H1 (cell line): ENCODE measurements at regions not wholly inside any gene's neighbourhood (a gene's known extent, or its start where the extent isn't known, plus 50 kb on each side); places are given as distances from the start of the nearest gene placed in this dataset.

ENCODE experiments used
- CTCF ChIA-PET: fragments of 300-600 bp; sonication (Branson Sonifier 250); formaldehyde crosslinking; loops from one replicate; lab custom pipeline; 2021; ENCODE audit not compliant: partially characterized antibody; lab: Charles Lee
- POLR2A ChIA-PET: fragments of 300-600 bp; sonication (Branson Sonifier 250); formaldehyde crosslinking; loops from one replicate; lab custom pipeline; 2021; ENCODE audit warnings: inconsistent platforms; ENCODE audit not compliant: partially characterized antibody; lab: Charles Lee
- DNase-seq, 2 experiments: peaks; one replicate each; pipeline versions ENCODE4 v3.0.0 to v3.0.0-alpha.2; 2010 to 2022; ENCODE audit warnings: low spot score in 2 of 2, low read depth in 1 of 2, mixed read lengths in 1 of 2
- FAIRE-seq: peaks from 2 replicates; lab custom pipeline; 2011; peaks lifted over from hg19 to GRCh38; lab: Jason Lieb, UNC
- H2AFZ ChIP-seq: 2 replicates; pipeline ENCODE4 v1.8.1; 2012; ENCODE audit warnings: low read length, inconsistent platforms
- H2AK5ac ChIP-seq: 2 replicates; pipeline ENCODE4 v1.6.1; 2013; ENCODE audit warnings: low read depth, low read length
- H2BK120ac ChIP-seq: replicated peaks from 2 replicates; pipeline ENCODE3; 2013; ENCODE audit warnings: low read depth, low read length, inconsistent platforms
- H2BK12ac ChIP-seq: 2 replicates; pipeline ENCODE4 v1.6.1; 2013; ENCODE audit warnings: low read depth, low read length
- H2BK15ac ChIP-seq: 2 replicates; pipeline ENCODE4 v1.6.1; 2013; ENCODE audit warnings: low read length
- H2BK20ac ChIP-seq: 2 replicates; pipeline ENCODE4 v1.6.1; 2013; ENCODE audit warnings: low read length
- H2BK5ac ChIP-seq: 2 replicates; pipeline ENCODE4 v1.6.1; 2013; ENCODE audit warnings: low read depth, low read length
- H3K14ac ChIP-seq: 2 replicates; pipeline ENCODE4 v1.6.1; 2013; ENCODE audit warnings: inconsistent platforms; ENCODE audit not compliant: insufficient read length
- H3K18ac ChIP-seq: 2 replicates; pipeline ENCODE4 v1.6.1; 2013; ENCODE audit warnings: low read length; ENCODE audit errors: extremely low read depth
- H3K23ac ChIP-seq: 2 replicates; pipeline ENCODE4 v1.6.1; 2013; ENCODE audit warnings: inconsistent platforms; ENCODE audit not compliant: insufficient read length
- H3K23me2 ChIP-seq: 2 replicates; pipeline ENCODE4 v1.6.1; 2013; ENCODE audit warnings: low read depth, low read length
- H3K27ac ChIP-seq: 2 replicates; pipeline ENCODE4 v1.6.1; 2011; ENCODE audit warnings: low read depth, low read length, inconsistent platforms
- H3K27me3 ChIP-seq, 4 experiments: replicated peaks in 1 of 4; 1 replicate in 1 of 4; 2 replicates in 3 of 4; pipeline versions ENCODE4 v1.6.1 to v1.8.1; 2011 to 2013; ENCODE audit warnings: low read length in 3 of 4, mild to moderate bottlenecking in 3 of 4, inconsistent platforms in 2 of 4, mixed read lengths in 2 of 4, moderate library complexity in 1 of 4; ENCODE audit not compliant: control insufficient read depth in 3 of 4, insufficient read depth in 3 of 4; ENCODE audit errors: extremely low read depth in 1 of 4
- H3K36me3 ChIP-seq, 4 experiments: 2 replicates each; pipeline versions ENCODE4 v1.6.1 to v1.8.1; 2011 to 2013; ENCODE audit warnings: mild to moderate bottlenecking in 4 of 4, low read length in 3 of 4, moderate library complexity in 2 of 4, control low read depth in 1 of 4, inconsistent platforms in 1 of 4; ENCODE audit not compliant: insufficient read depth in 4 of 4, control insufficient read depth in 2 of 4
- H3K4ac ChIP-seq: replicated peaks from 2 replicates; pipeline ENCODE3; 2013; ENCODE audit warnings: low read length, low read depth, mixed read lengths, inconsistent platforms; ENCODE audit not compliant: insufficient read length
- H3K4me1 ChIP-seq, 4 experiments: replicated peaks in 1 of 4; 1 replicate in 1 of 4; 2 replicates in 3 of 4; pipeline versions ENCODE4 v1.6.1 to v1.8.1; 2011 to 2013; ENCODE audit warnings: low read length in 3 of 4, inconsistent platforms in 2 of 4, mixed read lengths in 1 of 4; ENCODE audit not compliant: insufficient read depth in 4 of 4, control insufficient read depth in 3 of 4
- H3K4me2 ChIP-seq, 2 experiments: 2 replicates each; pipeline versions ENCODE4 v1.6.1 to v1.8.1; 2011 to 2013; ENCODE audit warnings: low read depth in 2 of 2, low read length in 2 of 2, control low read depth in 1 of 2, inconsistent platforms in 1 of 2, mild to moderate bottlenecking in 1 of 2; ENCODE audit not compliant: insufficient read depth in 1 of 2
- H3K4me3 ChIP-seq, 4 experiments: fragments of 200-600, 300-600 bp in 1 of 4; sonication (generic), shearing (Covaris generic), sonication (Bioruptor Twin) in 1 of 4; 2 replicates each; pipeline versions ENCODE4 v1.5.1 to v1.8.1; 2011 to 2016; ENCODE audit warnings: low read length in 4 of 4, low read depth in 3 of 4, control low read depth in 2 of 4, inconsistent platforms in 2 of 4, mild to moderate bottlenecking in 2 of 4, mixed read lengths in 1 of 4, moderate library complexity in 1 of 4; ENCODE audit not compliant: insufficient read depth in 2 of 4; ENCODE audit errors: extremely low read depth in 1 of 4
- H3K56ac ChIP-seq: replicated peaks from 2 replicates; pipeline ENCODE3; 2013; ENCODE audit warnings: low read depth, mild to moderate bottlenecking, mixed read lengths, low read length, inconsistent platforms; ENCODE audit not compliant: insufficient read length
- H3K79me1 ChIP-seq: 2 replicates; pipeline ENCODE4 v1.6.1; 2013; ENCODE audit warnings: low read depth, low read length, control low read depth
- H3K79me2 ChIP-seq, 2 experiments: 2 replicates each; pipeline versions ENCODE4 v1.6.1 to v1.8.1; 2012 to 2013; ENCODE audit warnings: low read length in 2 of 2, mild to moderate bottlenecking in 2 of 2, inconsistent platforms in 1 of 2; ENCODE audit not compliant: insufficient read depth in 2 of 2, control insufficient read depth in 1 of 2
- H3K9ac ChIP-seq, 4 experiments: replicated peaks in 1 of 4; 1 replicate in 1 of 4; 2 replicates in 3 of 4; pipeline versions ENCODE4 v1.6.1 to v1.8.1; 2011 to 2013; ENCODE audit warnings: low read depth in 3 of 4, low read length in 3 of 4, control low read depth in 2 of 4, mild to moderate bottlenecking in 2 of 4, moderate library complexity in 2 of 4, inconsistent platforms in 1 of 4; ENCODE audit errors: extremely low read depth in 1 of 4
- H3K9me3 ChIP-seq, 2 experiments: 2 replicates each; pipeline versions ENCODE4 v1.6.1 to v1.8.1; 2012 to 2013; ENCODE audit warnings: mild to moderate bottlenecking in 2 of 2, moderate library complexity in 2 of 2, control low read depth in 1 of 2, inconsistent platforms in 1 of 2, low read depth in 1 of 2, low read length in 1 of 2, mixed read lengths in 1 of 2; ENCODE audit not compliant: insufficient read depth in 2 of 2
- H4K20me1 ChIP-seq, 2 experiments: replicated peaks in 1 of 2; 2 replicates each; pipeline versions ENCODE3 to v1.8.1; 2011 to 2013; ENCODE audit warnings: inconsistent platforms in 2 of 2, low read length in 2 of 2, mild to moderate bottlenecking in 1 of 2; ENCODE audit not compliant: insufficient read depth in 2 of 2, control insufficient read depth in 1 of 2
- H4K5ac ChIP-seq: 2 replicates; pipeline ENCODE4 v1.6.1; 2013; ENCODE audit warnings: low read length, low read depth, mixed read lengths, inconsistent platforms; ENCODE audit not compliant: insufficient read length
- H4K8ac ChIP-seq: 2 replicates; pipeline ENCODE4 v1.8.0; 2013; ENCODE audit warnings: mild to moderate bottlenecking, moderate library complexity, low read length, inconsistent platforms; ENCODE audit not compliant: insufficient read depth; ENCODE audit errors: extremely low read depth
- H4K91ac ChIP-seq: replicated peaks from 2 replicates; pipeline ENCODE3; 2013; ENCODE audit warnings: low read length, mixed read lengths, inconsistent platforms; ENCODE audit not compliant: insufficient read length
- BCL11A ChIP-seq, 2 experiments: IDR thresholded peaks; one replicate each; pipeline ENCODE4 v1.6.1; 2011; ENCODE audit warnings: low read depth in 2 of 2, low read length in 2 of 2, mild to moderate bottlenecking in 2 of 2
- GABPA ChIP-seq: IDR thresholded peaks from 2 replicates; pipeline ENCODE4 v1.6.1; 2011; ENCODE audit warnings: mild to moderate bottlenecking, low read length, moderate library complexity, borderline replicate concordance; ENCODE audit not compliant: insufficient read depth
- NANOG ChIP-seq: IDR thresholded peaks from 2 replicates; pipeline ENCODE4 v1.6.1; 2011; ENCODE audit warnings: low read length, low read depth, mild to moderate bottlenecking, inconsistent platforms; ENCODE audit not compliant: insufficient read depth, poor library complexity, severe bottlenecking
- POLR2A ChIP-seq, 2 experiments: IDR thresholded peaks; 1 replicate in 1 of 2; 2 replicates in 1 of 2; pipeline ENCODE4 v1.6.1; 2011; ENCODE audit warnings: low read depth in 2 of 2, low read length in 2 of 2, mild to moderate bottlenecking in 2 of 2; ENCODE audit errors: control extremely low read depth in 1 of 2
- TAF7 ChIP-seq: optimal IDR thresholded peaks from 2 replicates; pipeline ENCODE3; 2011; ENCODE audit warnings: low read depth, mild to moderate bottlenecking, inconsistent platforms, low read length, moderate library complexity, borderline replicate concordance
- WGBS, 2 experiments: shearing (Covaris generic) in 1 of 2; methylation state at CpG; one replicate each; pipeline versions ENCODE4 v1.1.6 to v1.1.7; 2013 to 2015; ENCODE audit warnings: low lambda C conversion rate in 2 of 2, mixed read lengths in 2 of 2, inconsistent platforms in 1 of 2, low coverage in 1 of 2, missing lambda C conversion rate in 1 of 2; ENCODE audit not compliant: insufficient replicate concordance in 2 of 2, insufficient coverage in 1 of 2, insufficient read length in 1 of 2; ENCODE audit errors: extremely low coverage in 1 of 2, missing lambda C conversion rate in 1 of 2; 5-methylcytosine and 5-hydroxymethylcytosine counted together

DNA sequence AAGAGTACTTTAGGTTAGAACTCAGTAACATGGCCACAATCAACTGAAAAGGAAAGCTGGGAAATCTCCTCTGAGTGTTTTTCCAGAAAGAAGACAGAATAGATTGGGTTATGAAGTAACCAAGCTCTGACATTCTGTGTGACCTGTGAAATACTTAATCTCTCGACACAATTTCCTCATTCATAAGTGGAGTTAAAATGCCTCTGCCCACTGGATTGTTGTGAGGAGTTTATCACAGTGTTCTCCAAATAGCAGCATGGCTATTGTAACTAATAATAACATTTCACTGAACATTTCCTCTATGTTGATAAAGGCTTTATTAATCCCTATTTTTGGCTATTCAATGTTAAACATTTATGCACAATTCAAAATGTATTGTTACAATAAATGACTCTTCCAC lies 311.0 kb downstream of the GABRB2 start:
- H3K4me2 ChIP-seq = no peak overlapping the region
- no peak overlapping the region for H3K4ac ChIP-seq
- no peak overlapping the region for H2AFZ ChIP-seq
- H2BK5ac ChIP-seq = no peak overlapping the region
- no peak overlapping the region for H2BK12ac ChIP-seq
- no peaks in the 10 kb centered on the region for H3K36me3 ChIP-seq
- H4K91ac ChIP-seq = no peak overlapping the region
- WGBS, 2 experiments = 100% methylated on average over 1 of the region's 1 CpG; no CpG with 5 or more reads in 1 of the 2 experiments
- H2BK120ac ChIP-seq = no peak overlapping the region
- H3K4me1 ChIP-seq = no peaks in the 10 kb centered on the region
- H2AK5ac ChIP-seq = no peak overlapping the region
- FAIRE-seq (no peak), DNase-seq (no peak)
- H4K5ac ChIP-seq = no peak overlapping the region
- POLR2A ChIA-PET = no interaction called here
- CTCF ChIA-PET = no interaction called here
- no peak overlapping the region for H3K56ac ChIP-seq
- no peaks in the 10 kb centered on the region for H4K20me1 ChIP-seq
- H3K9me3 ChIP-seq = 0 out of 4 replicates have a peak, but pooled peaks cover 0 to 4% of the 10 kb centered on the region in 2 experiments
- H3K18ac ChIP-seq = no peak overlapping the region
- H3K9ac ChIP-seq = no peak overlapping the region
- H3K79me1 ChIP-seq = no peaks in the 10 kb centered on the region
- no peak overlapping the region for H3K4me3 ChIP-seq
- H3K23ac ChIP-seq = no peak overlapping the region
- no peaks in the 10 kb centered on the region for H3K79me2 ChIP-seq
- H3K23me2 ChIP-seq = no peaks in the 10 kb centered on the region
- no peak overlapping the region for H4K8ac ChIP-seq
- H3K14ac ChIP-seq = no peak overlapping the region
- H2BK15ac ChIP-seq = no peak overlapping the region
- TF ChIP-seq GABPA = no peak
- TF ChIP-seq NANOG = no peak
- TF ChIP-seq POLR2A (IDR thresholded peaks at IDR 0.05; ENCODE audit: control extremely low read depth in 1 of 2, low read depth in 2 of 2, low read length in 2 of 2) = no peak
- TF ChIP-seq TAF7 = no peak
- no peak for TF ChIP-seq BCL11A (IDR thresholded peaks at IDR 0.05; ENCODE audit: low read depth in 2 of 2, low read length in 2 of 2)
- no peaks in the 10 kb centered on the region for H3K27me3 ChIP-seq
- no peak overlapping the region for H2BK20ac ChIP-seq
- no peak overlapping the region for H3K27ac ChIP-seq
